Gastroesophageal sphincter (tissue), 4 donors: ENCODE measurements at regions not wholly inside any gene's neighbourhood (a gene's known extent, or its start where the extent isn't known, plus 50 kb on each side); places are given as distances from the start of the nearest gene placed in this dataset.

Source experiments
- ATAC-seq: fragments of 150-250 bp; one replicate; pipeline ENCODE4 v1.9.1; 2016; ENCODE audit warnings: mild to moderate bottlenecking, moderate library complexity
- H3K27ac ChIP-seq, 4 donors: fragments of 200-600 bp; sonication (generic) in 3 of 4; 1 replicate in 3 of 4; 2 replicates in 1 of 4; pipeline ENCODE4 v1.5.1; 2016 to 2019
- H3K27me3 ChIP-seq: fragments of 200-600 bp; sonication (generic); one replicate; pipeline ENCODE4 v1.5.1; 2019
- H3K36me3 ChIP-seq, 2 donors: fragments of 200-600 bp; sonication (generic); one replicate each; pipeline ENCODE4 v1.5.1; 2019; ENCODE audit warnings: control low read depth in 1 of 2
- H3K4me1 ChIP-seq, 3 donors: fragments of 200-600 bp; sonication (generic); 1 replicate in 2 of 3; 2 replicates in 1 of 3; pipeline ENCODE4 v1.5.1; 2016 to 2019; ENCODE audit warnings: control low read depth in 2 of 3
- H3K4me3 ChIP-seq, 2 donors: fragments of 200-600 bp; sonication (generic); one replicate each; pipeline ENCODE4 v1.5.1; 2019; ENCODE audit warnings: mild to moderate bottlenecking in 1 of 2, moderate library complexity in 1 of 2
- H3K9me3 ChIP-seq, 3 donors: fragments of 200-600 bp; sonication (generic); one replicate each; pipeline ENCODE4 v1.5.1; 2017 to 2019; ENCODE audit warnings: control low read depth in 2 of 3
- EP300 ChIP-seq: sonication (generic); formaldehyde crosslinking; IDR thresholded peaks from one replicate; pipeline ENCODE4 v1.6.1; 2017; ENCODE audit warnings: antibody characterized with exemption, mild to moderate bottlenecking
- POLR2A ChIP-seq, 2 donors: fragments of 450-650 bp; IDR thresholded peaks; one replicate each; pipeline ENCODE4 v1.6.1; 2017; ENCODE audit warnings: antibody characterized with exemption in 2 of 2, mild to moderate bottlenecking in 2 of 2, moderate library complexity in 1 of 2
- POLR2AphosphoS5 ChIP-seq: sonication (generic); formaldehyde crosslinking; IDR thresholded peaks from one replicate; pipeline ENCODE4 v1.6.1; 2017; ENCODE audit warnings: antibody characterized with exemption
- WGBS, 2 donors: methylation state at CpG; one replicate each; pipeline ENCODE4 v1.1.5; 2018; ENCODE audit warnings: low coverage in 1 of 2; 5-methylcytosine and 5-hydroxymethylcytosine counted together
- TF ChIP-seq, protein P1 (sequence below), 4 experiments: fragments of 200-600 bp in 2 of 4; fragments of 450-650 bp in 2 of 4; sonication (generic) in 1 of 4; IDR thresholded peaks; one replicate each; pipeline ENCODE4 v1.5.1; 2017 to 2019; ENCODE audit warnings: antibody characterized with exemption in 4 of 4, mild to moderate bottlenecking in 2 of 4, moderate library complexity in 2 of 4

DNA sequence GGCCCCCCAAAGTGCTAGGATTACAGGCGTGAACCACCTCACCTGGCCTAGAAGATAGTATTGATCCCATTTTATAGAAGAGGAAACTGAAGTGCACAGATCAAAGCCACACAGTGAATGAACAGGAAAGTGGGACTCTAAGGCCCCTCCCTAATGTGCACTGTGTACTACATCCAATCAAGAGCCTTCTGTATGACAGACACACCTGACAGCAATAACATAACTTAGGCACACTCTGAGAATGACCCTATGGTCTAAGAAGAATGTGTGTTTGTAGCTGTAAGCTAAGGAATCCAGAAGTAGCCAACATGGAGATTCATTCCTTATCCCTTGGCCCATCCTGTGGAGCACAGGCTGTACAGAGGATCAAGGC, 271.2 kb downstream of the SMARCA2 start:
- WGBS, 2 donors: no CpG with 5 or more reads among the region's 1 CpG
- TF ChIP-seq, protein P1, sequence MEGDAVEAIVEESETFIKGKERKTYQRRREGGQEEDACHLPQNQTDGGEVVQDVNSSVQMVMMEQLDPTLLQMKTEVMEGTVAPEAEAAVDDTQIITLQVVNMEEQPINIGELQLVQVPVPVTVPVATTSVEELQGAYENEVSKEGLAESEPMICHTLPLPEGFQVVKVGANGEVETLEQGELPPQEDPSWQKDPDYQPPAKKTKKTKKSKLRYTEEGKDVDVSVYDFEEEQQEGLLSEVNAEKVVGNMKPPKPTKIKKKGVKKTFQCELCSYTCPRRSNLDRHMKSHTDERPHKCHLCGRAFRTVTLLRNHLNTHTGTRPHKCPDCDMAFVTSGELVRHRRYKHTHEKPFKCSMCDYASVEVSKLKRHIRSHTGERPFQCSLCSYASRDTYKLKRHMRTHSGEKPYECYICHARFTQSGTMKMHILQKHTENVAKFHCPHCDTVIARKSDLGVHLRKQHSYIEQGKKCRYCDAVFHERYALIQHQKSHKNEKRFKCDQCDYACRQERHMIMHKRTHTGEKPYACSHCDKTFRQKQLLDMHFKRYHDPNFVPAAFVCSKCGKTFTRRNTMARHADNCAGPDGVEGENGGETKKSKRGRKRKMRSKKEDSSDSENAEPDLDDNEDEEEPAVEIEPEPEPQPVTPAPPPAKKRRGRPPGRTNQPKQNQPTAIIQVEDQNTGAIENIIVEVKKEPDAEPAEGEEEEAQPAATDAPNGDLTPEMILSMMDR (IDR thresholded peaks at IDR 0.05): no peak
- no peak for TF ChIP-seq POLR2A (IDR thresholded peaks at IDR 0.05)
- no peak for TF ChIP-seq EP300
- no peak for TF ChIP-seq POLR2AphosphoS5
- Histone ChIP-seq H3K27ac (no peak overlapping the region), H3K9me3 (no peaks in the 10 kb centered on the region), H3K36me3 (no peaks in the 10 kb centered on the region), H3K27me3 (no peaks in the 10 kb centered on the region), H3K4me3 (no peak overlapping the region), H3K4me1 (no peaks in the 10 kb centered on the region)
- ATAC-seq: no peak

DNA sequence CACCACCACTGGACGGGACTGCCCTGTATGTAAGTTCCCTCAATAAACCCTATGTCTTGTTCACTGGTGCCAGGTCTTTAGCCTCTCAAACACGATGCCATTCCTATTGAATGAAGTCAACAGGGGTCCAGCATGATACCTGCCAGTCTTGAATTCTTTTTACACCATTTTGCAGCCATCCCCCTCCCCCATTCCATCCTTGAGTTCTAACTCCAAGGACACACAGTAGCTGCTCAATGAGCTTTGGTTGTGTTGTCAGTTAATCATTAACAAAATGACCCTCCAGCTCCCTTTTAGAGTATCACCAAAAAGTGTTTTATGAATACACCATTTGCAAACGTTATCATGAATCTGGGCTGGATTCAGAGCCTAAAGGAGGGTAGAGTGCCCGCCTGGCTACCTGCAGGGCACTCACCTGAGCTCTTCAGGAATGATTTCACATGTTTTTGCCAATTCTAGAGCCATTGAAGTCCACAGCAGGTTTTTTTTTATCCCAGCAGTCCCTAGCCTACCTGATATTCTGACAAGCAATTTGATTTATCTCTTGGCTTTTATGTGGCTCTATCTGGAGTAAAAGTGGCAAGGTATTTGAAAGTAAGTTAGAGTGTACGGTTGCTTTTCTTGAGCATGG, 271.8 kb downstream of the SMARCA2 start:
- no peak for ATAC-seq
- Histone ChIP-seq H3K9me3 (no peaks in the 10 kb centered on the region), H3K36me3 (no peaks in the 10 kb centered on the region), H3K27ac (no peak overlapping the region), H3K4me1 (no peaks in the 10 kb centered on the region), H3K4me3 (no peak overlapping the region), H3K27me3 (no peaks in the 10 kb centered on the region)
- WGBS, 2 donors: 76 to 86% methylated on average over 4 to 5 of the region's 5 CpGs
- TF ChIP-seq POLR2A (IDR thresholded peaks at IDR 0.05) (no peak), EP300 (no peak), POLR2AphosphoS5 (no peak)
- TF ChIP-seq, protein P1 (IDR thresholded peaks at IDR 0.05): no peak

DNA sequence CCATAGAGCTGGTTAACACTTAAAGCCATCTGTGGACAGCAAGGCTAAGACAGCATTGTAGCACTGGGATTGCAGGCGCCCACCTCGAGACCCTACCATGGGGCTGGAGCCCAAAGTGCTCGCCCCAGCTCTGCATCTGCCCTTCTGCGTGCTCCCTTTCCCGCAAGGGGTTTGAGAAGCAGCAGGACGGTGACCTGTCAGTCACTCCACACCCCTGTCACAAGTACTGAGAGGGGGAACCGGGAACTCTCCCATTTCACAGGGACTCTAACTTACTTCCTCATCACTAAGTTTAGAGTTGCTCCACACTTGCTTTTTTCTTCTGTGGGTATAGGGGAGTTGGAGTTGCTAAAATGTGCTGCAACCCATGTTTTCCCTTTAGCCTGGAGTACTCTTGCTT, 273.2 kb downstream of the SMARCA2 start:
- Histone ChIP-seq H3K27ac (no peak overlapping the region), H3K36me3 (no peaks in the 10 kb centered on the region), H3K4me3 (no peak overlapping the region), H3K9me3 (no peaks in the 10 kb centered on the region), H3K4me1 (no peaks in the 10 kb centered on the region), H3K27me3 (no peaks in the 10 kb centered on the region)
- ATAC-seq: no peak
- 88 to 100% methylated on average over 3 to 7 of the region's 7 CpGs for WGBS, 2 donors
- TF ChIP-seq EP300 (no peak), POLR2A (IDR thresholded peaks at IDR 0.05) (no peak), POLR2AphosphoS5 (no peak)
- TF ChIP-seq, protein P1 (IDR thresholded peaks at IDR 0.05): no peak

DNA sequence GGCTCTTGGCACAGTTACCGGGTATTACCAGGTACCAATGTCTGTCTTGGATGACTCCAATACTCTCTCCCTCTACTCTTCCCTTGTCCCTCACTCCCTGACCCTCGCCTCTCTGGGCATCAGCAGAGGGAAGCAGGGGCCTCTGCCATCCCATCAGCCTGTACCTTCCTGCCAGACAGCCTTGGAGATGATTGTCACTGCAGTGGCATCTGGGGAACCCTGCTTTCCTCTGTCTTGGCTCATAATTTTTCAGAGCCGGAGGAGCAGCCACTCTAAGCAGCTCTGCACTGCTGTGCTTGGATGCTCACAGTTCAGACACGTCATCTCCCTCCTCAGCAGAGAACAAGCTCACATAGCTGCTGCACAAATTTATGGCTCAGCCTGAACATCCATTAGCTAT, 274.1 kb downstream of the SMARCA2 start:
- H3K4me3 ChIP-seq: no peak overlapping the region
- H3K4me1 ChIP-seq: no peaks in the 10 kb centered on the region
- no peak for ATAC-seq
- H3K27ac ChIP-seq: no peak overlapping the region
- no peaks in the 10 kb centered on the region for H3K27me3 ChIP-seq
- WGBS, 2 donors: 86 to 90% methylated on average over 3 to 4 of the region's 4 CpGs
- H3K9me3 ChIP-seq: no peaks in the 10 kb centered on the region
- no peak for TF ChIP-seq POLR2AphosphoS5
- TF ChIP-seq, protein P1 (IDR thresholded peaks at IDR 0.05): no peak
- no peak for TF ChIP-seq POLR2A (IDR thresholded peaks at IDR 0.05)
- TF ChIP-seq EP300: no peak
- H3K36me3 ChIP-seq: no peaks in the 10 kb centered on the region

DNA sequence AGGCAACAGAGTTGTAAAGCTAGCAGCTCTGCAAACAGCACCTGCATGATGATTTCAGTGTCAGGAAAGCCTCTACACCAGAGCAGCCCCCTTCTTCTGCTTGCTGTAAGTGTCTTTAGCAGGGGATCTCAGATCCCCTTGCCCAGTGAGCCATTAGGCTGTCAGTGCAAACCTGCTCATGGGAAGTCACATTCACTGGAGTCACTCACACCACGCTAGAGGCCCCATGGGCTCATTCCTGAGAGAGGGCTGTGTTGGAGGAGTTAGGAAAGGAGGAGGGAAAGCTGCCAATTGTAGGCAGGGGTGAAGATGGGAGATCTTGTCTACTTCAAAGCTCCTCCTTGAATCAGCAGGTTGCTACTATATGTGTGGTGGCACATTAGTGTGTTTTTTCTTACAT, 275.2 kb downstream of the SMARCA2 start:
- Histone ChIP-seq H3K4me1 (no peaks in the 10 kb centered on the region), H3K36me3 (no peaks in the 10 kb centered on the region), H3K9me3 (no peaks in the 10 kb centered on the region), H3K27me3 (no peaks in the 10 kb centered on the region), H3K4me3 (no peak overlapping the region), H3K27ac (no peak overlapping the region)
- no peak for ATAC-seq
- 67% methylated on average over 1 of the region's 1 CpG; no CpG with 5 or more reads in 1 of the 2 donors for WGBS, 2 donors
- TF ChIP-seq EP300: no peak
- no peak for TF ChIP-seq POLR2A (IDR thresholded peaks at IDR 0.05)
- TF ChIP-seq, protein P1 (IDR thresholded peaks at IDR 0.05): no peak
- no peak for TF ChIP-seq POLR2AphosphoS5
